Testis (tissue), 2 donors: ENCODE measurements at regions not wholly inside any gene's neighbourhood (a gene's known extent, or its start where the extent isn't known, plus 50 kb on each side); places are given as distances from the start of the nearest gene placed in this dataset.

Experiments
- CTCF ChIP-seq, 3 experiments: fragments of 450-650 bp in 2 of 3; fragments of 200-600 bp in 1 of 3; sonication (generic) in 1 of 3; IDR thresholded peaks; one replicate each; pipeline ENCODE4 v1.5.1; 2016 to 2019; ENCODE audit warnings: antibody characterized with exemption in 3 of 3, mild to moderate bottlenecking in 2 of 3, moderate library complexity in 1 of 3
- POLR2A ChIP-seq: fragments of 450-650 bp; IDR thresholded peaks from one replicate; pipeline ENCODE4 v1.6.1; 2017; ENCODE audit warnings: antibody characterized with exemption, mild to moderate bottlenecking, moderate library complexity

- TF ChIP-seq POLR2A (no peak), CTCF (IDR thresholded peaks at IDR 0.05) (no peak)
These were observed 754.8 kb downstream of the QKI start for GRCh38 chr6:164169355-164169754.
